Posterior vena cava (tissue), 2 donors: ENCODE measurements at regions not wholly inside any gene's neighbourhood (a gene's known extent, or its start where the extent isn't known, plus 50 kb on each side); places are given as distances from the start of the nearest gene placed in this dataset.

Experiments used
- DNase-seq: peaks from one replicate; pipeline ENCODE4 v3.0.0-alpha.2; 2020; ENCODE audit warnings: low spot score
- intact Hi-C, 2 donors: fragments of 100-400 bp; cut with DNase I; formaldehyde crosslinking; loops; one replicate each; pipeline versions ENCODE4 v1.14.1 to v1.14.2; 2022 to 2023
- donor health status: DM: yes; HTN: yes; CAD: no.
- donor health status: DM: yes; HTN: yes; CAD: no.

DNA sequence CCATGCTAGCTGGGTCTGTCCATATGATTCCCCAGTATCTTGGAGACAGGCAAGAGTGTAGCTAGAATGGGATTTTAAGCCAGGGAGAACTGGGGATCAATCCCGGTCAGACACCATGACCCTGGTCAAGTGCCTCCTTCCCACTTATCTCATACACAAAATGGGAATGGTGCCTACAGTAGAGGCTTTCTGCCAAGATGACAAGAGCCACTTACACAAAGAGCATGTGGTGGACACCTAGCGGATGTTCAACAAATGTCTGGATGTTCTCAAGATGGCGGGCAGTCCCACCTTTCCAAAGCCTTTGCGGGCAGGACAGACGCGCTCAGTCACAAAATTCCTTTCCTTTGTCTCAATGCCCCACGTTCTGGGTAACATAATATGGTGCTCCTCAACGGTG lies 57.3 kb downstream of the MAF start:
- intact Hi-C loops, result no loop called here
- no peak for DNase-seq

DNA sequence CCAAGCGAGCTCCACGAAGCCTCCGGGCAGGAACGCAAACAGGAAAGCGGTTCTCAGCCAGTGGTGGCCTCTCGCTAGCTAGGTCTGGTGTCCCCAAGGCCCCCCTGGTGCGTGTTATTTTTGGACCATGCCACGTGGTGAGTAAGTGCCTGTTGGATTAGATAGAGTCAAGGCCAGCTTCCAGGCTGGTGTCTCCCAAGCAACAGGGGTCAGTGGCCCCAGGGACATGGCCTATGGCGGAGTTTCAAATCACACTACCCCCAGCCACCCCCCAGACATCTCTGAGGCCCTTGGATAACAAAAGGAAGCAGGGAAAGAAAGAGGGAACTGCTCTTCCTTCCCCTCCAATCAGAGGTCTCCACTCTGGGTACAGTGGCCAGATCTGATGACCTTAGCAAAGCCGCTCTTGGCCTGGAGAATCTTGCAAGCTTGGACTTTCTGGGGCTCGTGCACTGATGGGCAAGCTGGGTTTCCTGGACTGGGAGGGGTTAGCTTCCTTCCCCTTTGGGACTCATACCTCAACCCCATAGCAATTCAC lies 58.2 kb downstream of the MAF start:
- intact Hi-C loops, result no loop called here
- no peak for DNase-seq

DNA sequence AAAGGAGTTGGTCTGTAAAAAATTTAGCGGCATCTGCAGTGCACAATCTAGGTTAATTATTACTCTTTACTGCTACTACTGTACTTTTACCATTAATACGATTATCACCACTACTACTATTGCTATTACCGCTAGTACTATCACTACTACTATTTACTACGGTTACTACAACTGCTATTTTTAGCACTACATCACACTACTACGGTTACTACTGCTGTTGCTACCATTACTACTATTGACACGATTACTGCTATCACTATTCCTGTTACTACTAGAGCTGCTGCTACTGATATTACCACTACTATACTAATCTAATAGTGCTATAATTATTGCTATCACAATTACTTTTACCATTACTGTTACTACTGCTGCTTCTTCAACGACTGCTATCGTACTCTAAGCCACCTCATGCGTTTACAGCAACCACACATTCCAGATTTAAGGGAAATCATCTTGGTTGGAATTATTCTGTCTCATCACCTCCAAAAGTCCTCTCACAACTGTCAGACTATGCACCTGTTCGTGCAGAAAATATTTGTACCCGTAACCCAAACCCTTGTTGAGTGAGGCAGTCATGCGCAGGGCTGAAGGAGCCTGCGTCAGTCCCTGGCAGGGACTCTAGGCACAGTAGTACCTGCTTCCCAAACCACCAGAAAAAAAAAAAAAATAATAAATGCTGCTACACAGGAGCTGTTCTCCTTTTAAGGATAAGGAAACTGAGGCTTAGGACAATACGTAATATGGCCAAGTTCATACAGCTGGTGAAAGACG lies 59.5 kb downstream of the MAF start:
- intact Hi-C loops, result no loop called here
- DNase-seq, result no peak

DNA sequence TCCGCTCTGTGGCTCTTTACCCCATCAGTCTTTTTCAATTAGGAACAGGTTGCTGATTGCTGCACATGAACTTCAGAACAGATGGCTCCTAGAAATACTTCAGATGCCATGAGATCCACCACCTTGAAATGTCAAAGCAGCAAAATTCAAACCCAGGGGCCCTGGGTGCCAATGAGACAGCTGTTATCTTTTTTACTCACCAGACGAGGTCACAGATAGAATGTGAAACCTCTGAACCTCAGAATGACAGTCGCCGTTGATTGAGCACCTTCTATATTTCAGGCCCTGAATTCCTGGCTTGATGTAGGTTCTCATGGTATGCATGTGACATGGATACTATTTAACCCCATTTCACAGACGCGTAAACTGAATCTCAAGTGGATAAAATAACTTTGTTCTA lies 63.0 kb downstream of the MAF start:
- intact Hi-C loops, result no loop called here
- no peak for DNase-seq

DNA sequence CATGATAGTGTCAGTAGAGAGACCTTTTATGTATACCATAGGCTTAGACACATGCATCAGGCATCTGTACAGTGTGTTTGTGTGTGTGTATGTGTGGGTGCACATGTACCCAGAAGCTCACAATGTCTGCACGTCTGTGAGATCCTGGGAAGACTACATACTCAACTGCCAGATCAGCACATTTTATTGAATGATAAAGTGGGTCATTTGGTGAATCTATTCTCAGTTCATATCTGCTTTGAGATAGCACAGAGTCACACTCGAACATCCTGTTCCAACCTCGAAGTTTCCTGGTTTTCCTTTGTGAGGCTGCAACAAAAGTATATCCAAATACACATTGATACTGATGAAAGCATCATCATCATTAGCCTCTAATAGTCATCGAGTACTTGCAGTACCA lies 63.6 kb downstream of the MAF start:
- intact Hi-C loops, result no loop called here
- no peak for DNase-seq

DNA sequence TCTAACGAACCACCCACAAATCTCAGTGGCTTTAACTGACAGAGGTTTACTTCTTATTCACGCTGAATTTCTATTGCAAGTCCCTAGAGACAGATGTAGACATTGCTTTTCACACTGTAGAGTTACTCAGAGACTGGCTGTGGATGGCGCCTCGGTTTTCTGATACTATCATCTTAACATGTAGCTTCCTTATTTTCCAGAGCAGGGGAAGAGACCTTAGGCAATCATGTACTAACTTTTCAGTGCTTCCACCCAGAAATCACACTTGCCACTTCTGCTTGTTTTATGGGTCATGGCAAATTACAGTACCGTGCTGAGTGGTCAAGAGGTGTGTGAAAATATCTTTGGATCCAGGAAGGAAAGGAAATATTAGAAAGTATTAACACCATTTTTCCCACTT lies 65.4 kb downstream of the MAF start:
- no peak for DNase-seq
- intact Hi-C loops, result no loop called here

DNA sequence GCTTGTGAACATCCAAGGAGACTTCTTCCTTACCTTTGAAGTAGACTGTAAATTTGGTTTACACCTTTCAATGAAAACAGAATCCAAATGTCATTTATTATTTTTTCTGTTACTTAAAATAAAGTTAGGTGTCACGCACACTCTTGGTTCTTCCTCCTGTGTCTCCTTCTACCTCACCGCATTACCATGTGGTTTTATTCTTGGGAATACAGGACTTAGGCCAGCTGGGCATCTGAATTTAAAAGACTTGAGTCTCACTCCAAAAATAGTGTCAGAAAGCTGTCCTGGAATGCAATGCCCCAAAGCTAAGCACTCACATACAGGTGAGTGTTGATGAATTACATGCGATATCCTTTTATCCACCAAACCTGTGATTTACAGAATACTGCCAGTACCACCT lies 66.4 kb downstream of the MAF start:
- DNase-seq, result no peak
- intact Hi-C loops, result no loop called here

DNA sequence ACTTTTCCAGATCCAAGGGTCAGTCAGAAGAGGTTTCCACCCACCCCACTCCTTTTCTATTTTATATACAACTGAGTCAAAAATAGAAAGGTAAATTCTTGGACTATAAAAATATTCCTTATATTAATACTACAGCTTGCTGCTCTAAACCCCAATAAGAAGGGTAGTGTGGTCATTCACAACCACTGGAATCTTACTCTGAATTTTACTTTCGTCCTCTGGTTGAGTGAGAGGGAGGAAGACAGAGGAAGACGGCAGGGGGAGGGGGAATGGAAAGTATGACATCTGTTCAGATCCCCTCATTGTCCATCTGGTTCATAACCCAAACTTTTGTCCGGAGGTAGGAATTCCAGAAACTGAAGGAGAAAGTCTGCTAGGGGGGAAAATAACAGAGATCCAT lies 67.2 kb downstream of the MAF start:
- intact Hi-C loops, result no loop called here
- no peak for DNase-seq

DNA sequence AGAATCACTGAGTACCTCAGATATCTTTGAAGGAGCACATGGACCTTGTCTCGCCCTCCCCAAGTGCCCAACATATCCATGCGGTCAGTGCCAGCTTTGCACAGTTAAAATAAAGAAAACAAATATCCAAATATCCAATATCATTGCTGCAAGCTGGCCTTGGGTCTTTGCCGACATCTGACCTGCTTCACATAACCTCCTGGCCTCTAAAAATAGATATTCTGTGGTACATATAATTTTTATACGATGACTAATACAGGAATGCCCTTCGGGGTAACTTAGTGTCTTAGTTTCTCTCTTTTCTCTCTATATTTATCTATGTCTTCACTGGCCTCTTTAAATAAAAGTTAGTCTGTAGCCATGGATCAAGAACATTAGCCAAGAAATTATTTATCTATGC lies 67.8 kb downstream of the MAF start:
- DNase-seq, result no peak
- intact Hi-C loops, result no loop called here

DNA sequence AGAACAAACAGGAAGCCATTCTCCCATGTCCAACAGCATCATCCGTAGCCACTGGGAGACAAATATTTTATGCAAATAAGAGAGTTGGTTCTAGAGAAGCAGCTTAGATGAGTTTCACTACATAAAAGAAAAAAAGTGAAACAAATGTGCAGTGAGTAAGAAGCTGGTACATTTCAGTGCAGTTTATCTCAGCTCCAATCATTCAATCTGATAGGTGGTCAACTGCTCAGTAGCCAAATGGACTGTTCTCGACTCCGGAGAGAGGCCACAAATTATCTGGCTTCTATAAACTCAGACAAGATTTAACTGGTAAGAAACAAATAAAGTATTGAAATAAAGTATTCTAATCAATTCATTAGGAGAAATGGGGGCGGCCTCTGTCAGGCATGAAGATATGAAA lies 68.3 kb downstream of the MAF start:
- DNase-seq, result no peak
- intact Hi-C loops, result no loop called here

DNA sequence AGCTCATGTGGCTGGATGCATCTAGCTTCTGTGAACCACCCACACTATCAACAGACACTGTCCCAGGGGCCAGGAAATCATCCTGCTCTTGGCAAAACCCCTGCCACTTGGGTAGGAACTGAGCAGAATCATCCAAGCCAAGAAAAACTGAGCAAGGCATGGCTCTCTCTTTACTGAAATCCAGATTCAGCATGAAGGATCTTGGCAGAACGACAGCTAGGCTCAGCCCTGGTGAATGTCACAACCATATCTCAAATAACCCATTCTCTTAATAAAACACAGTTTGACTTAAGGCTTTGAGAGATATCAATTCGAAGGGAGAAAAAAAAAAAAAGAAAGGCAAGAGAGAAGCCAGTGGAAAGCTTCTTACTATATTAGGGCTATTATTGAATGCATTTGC lies 72.2 kb downstream of the MAF start:
- intact Hi-C loops, result no loop called here
- no peak for DNase-seq

DNA sequence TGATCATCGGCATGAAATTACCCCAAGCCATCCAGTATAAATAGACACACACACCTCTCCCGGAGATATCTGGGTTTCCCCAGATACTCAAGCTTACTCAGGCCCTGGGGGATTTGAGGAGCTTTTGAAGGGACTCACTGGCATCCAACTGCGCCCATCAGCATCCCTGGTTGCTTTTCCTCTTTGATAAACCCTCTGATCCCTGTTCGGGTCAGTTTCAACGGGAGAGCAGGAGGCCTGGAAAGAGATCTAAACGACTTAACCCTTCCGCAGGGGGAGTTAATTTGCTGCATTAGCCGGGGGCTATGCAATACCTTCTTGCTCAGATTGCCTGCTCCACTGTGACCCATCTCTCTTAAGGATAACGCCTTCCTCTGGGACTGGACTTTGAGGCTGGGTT lies 76.6 kb downstream of the MAF start:
- no peak for DNase-seq
- intact Hi-C loops, result no loop called here

DNA sequence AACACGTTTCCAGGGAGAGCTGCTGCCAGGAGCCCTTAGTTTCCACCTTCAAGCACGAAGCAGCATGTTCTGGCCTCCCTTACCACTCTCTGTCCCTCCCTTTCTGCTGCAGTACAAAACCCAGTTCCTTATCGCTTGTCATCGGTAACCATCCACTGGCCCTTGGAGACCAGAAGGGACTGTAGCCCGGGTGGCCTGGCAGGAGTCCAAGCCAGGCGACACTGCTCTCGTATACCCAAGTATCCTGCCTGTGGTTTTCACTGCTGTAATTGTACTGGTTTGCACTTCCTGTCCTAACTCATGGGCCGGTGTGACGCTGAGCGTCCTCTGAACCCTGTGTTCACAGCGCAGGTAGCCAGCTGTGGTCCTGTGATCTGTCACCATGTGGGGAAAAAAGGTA lies 81.1 kb downstream of the MAF start:
- intact Hi-C loops, result no loop called here
- peak; percentile 85 for DNase-seq

DNA sequence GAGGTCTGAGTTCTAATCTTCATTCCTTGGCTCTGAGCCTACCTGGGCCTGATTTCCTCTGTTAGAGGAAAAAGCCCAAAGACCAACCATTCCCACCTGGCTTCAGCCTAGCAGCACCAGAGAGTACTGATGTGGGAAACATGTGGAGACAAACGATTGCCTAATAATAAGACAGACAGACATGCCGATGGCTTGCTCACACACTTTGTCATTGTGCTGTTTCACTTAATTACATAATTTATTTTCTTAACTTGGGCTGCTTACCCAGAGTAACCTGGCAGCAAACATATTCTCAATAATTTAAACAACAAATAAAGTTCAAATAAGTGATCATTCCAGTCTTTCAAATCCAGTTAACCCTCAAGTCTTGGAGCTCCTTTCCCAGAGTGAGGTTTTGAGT lies 83.4 kb downstream of the MAF start:
- intact Hi-C loops, result no loop called here
- no peak for DNase-seq

DNA sequence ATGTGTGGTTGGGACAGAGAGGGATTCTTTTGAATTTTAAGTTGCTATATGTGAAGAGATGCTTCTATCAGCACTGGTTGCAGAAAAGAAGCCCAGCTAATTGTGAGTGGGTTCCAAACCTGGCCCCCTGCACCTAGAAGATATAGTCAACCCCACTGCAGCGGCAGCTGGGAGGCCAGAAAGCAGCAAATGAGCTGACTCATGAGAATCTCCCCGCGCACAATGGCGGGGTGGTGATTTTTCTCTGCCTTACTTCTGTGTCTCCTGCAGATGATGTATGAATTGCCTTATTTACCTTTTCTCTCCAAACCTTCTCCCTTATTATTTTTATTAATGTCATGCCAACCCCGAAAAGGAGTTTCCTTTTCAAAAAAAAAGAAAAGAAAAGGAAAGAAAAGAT lies 89.7 kb downstream of the MAF start:
- intact Hi-C loops, result loop anchor here in 1 of 2 donors (2.0 kb wide), 1 partner anchor 320 kb away; no protein-coding TSS in a partner anchor
- no peak for DNase-seq

DNA sequence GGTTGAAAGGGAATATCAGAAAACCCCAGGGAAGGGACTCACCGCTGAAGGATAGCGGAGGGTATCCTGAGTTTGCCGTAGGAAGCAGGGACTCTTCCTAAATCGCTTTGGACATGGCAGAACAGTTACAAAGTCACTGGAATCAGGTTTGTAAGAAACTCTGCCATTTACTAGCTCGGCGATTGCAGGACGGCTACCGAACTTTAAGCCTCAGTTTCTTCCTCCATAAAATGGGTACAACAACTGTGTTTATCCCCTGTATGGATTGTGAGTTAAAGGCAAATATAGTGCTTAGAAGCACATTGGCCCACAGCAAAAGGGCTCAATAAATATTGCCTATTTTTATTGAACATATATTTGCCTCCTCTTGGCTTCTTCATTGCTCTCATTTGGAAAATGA lies 90.6 kb downstream of the MAF start:
- intact Hi-C loops, result loop anchor here in 1 of 2 donors (2.0 kb wide), 1 partner anchor 319 kb away; no protein-coding TSS in a partner anchor
- DNase-seq, result no peak

DNA sequence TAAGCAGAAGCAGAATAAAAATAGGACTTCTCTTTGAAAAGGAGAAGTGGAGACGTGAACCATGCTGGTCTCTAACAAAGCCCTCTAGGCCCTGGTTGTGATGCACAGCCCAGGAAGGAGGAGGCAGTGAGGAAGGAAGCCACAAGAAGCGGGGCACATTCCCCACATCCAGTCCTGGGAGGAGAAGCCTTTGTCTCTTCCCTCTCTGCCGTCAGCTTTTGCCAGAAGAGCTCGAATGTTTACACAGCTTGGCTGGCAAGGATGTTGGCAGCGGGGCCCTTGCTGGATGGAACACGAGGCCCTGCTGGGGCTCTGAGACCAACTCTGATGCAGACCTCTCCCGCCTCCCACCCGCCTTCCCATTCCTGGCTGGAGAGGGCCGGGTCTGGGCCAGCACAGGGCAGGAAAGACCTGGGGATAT lies 91.3 kb downstream of the MAF start:
- intact Hi-C loops, result no loop called here
- peak; percentile 80 for DNase-seq

DNA sequence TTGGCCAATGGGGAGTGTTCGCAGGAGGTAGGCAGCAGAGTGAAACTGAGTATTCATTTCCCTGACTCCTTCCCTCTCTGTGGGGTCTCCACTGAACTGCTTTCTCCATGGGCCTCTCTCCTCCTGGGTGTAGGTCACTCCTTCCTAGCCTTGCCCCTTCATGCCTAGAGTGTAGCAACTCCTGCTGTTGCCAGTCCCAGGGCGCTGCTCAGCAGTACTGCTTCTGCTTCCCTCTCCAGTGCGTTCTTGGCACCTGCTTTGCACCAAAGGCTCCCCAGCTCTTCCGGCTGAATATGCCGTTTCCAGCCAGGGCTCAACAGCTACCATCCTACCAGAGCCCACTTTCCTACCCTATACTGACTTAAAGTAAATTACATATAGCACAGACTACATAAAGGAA lies 92.2 kb downstream of the MAF start:
- intact Hi-C loops, result no loop called here
- no peak for DNase-seq

DNA sequence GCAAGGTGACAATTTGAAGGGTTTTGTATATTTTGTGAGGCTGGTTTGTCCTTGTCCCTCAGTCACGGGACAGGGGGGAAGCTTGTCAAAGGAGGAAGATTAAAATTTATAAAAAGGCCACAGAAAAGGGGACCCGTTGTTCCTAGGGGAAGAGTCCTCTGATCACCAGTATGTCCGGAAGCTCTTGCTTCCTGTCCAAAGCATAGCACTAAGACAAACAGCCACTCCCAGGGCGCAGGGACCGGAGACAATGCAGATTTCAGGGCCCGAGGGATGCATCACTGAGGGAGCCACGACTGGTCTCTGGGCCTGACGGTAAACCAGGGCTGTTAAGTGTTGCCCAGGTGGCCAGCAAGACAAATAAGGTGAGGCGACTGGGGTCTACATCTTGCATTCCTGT lies 95.2 kb downstream of the MAF start:
- intact Hi-C loops, result no loop called here
- peak; percentile 82 for DNase-seq

DNA sequence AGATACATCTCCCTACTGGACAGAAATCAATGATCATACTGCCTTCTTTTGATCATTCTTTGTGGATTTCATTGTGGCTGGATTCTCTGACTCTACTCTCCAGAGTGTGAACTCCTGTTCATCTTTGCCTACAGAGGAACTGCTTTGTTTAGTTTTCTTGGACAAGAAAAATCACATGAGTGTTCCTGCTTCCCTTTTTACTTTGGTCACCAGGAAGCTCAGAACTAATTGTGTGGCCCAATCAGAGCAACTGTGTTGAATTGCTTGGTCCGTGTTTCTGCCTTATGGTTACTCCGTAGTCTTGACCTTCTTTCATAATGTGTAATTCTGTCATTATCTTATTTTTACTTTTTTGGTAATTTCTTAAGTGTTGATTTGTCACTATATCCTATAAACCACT lies 97.0 kb downstream of the MAF start:
- intact Hi-C loops, result no loop called here
- no peak for DNase-seq

DNA sequence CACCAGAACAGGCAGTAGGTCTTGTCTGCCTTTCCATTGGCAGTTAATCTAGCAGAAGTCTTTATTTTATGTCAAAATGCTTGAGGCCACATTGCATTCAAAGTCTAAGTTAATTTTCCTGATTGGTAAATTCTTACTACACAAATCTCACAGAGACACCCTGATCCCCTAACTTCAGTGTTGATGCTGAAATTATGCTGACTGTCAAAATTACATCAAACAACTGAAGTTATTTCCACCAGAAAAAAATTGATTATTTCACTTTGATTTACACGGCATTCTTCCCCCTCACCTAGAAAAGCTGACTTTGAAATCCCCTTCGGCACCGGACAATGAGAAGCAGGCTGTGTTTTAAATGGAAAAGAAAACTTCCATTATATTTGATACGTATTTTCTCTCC lies 99.1 kb downstream of the MAF start:
- no peak for DNase-seq
- intact Hi-C loops, result no loop called here

DNA sequence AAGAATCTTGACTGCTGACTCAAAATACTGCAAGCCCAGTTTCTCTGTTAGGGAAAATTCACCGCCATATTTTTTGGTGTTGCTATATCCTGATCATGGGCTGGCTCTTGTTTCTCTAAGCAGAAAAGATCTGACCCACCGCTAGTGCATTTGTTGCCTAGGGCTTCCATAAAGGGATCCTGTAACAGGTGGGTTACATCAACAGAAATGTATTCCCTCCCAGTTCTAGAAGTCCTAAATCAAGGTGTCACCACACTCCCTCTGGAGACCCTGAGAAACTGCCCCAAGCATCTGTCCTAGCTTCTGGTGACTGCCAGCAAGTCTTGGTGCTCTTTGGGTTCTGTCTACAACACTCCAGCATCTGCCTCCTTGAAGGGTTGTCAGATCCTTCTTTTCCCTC lies 99.7 kb downstream of the MAF start:
- no peak for DNase-seq
- intact Hi-C loops, result no loop called here
